Esophagus squamous epithelium (tissue), 4 donors: ENCODE measurements at regions not wholly inside any gene's neighbourhood (a gene's known extent, or its start where the extent isn't known, plus 50 kb on each side); places are given as distances from the start of the nearest gene placed in this dataset.

ENCODE experiments used
- CTCF ChIP-seq, 6 experiments: fragments of 450-650 bp in 4 of 6; fragments of 200-600 bp in 2 of 6; sonication (generic) in 2 of 6; IDR thresholded peaks; one replicate each; pipeline ENCODE4 v1.5.1; 2016 to 2019; ENCODE audit warnings: antibody characterized with exemption in 6 of 6, mild to moderate bottlenecking in 4 of 6, moderate library complexity in 4 of 6
- POLR2A ChIP-seq, 4 donors: fragments of 450-650 bp; IDR thresholded peaks; one replicate each; pipeline ENCODE4 v1.6.1; 2017; ENCODE audit warnings: antibody characterized with exemption in 4 of 4, mild to moderate bottlenecking in 4 of 4, moderate library complexity in 3 of 4

- TF ChIP-seq CTCF (IDR thresholded peaks at IDR 0.05) (no peak), POLR2A (IDR thresholded peaks at IDR 0.05) (no peak)
Observed at GRCh38 chr5:62190173-62190572, 115.8 kb upstream of the KIF2A start.
